HCT116 (cell line): ENCODE measurements at regions not wholly inside any gene's neighbourhood (a gene's known extent, or its start where the extent isn't known, plus 50 kb on each side); places are given as distances from the start of the nearest gene placed in this dataset.
"Not testable (repeated sequence)": the region's sequence is repeated elsewhere in the genome, so short reads cannot be mapped to it uniquely, and the experiment has no call there.

Source experiments
- ATAC-seq: fragments of 200-7000 bp; cut with Tn5 transposase; 2 replicates; pipeline ENCODE4 v1.9.1; 2020; ENCODE audit warnings: mild to moderate bottlenecking, moderate library complexity
- BruUV-seq: library from RNA; stranded (reverse); fragments of 400-500 nt; replicated peaks from 2 replicates; lab custom pipeline; 2021; lab: Mats Ljungman, UMichigan
- CTCF ChIA-PET: fragments of 300-600 bp; sonication (Branson Sonifier 250); formaldehyde crosslinking; loops from one replicate; lab custom pipeline; 2021; ENCODE audit warnings: antibody characterized with exemption; lab: Charles Lee
- POLR2A ChIA-PET: fragments of 300-600, 350-600 bp; sonication (Branson Sonifier 250); formaldehyde crosslinking; loops from one replicate; lab custom pipeline; 2021; ENCODE audit warnings: antibody characterized with exemption; lab: Charles Lee
- RAD21 ChIA-PET, 2 experiments: fragments of 300-600 bp; sonication (Branson Sonifier 250); formaldehyde crosslinking; loops; one replicate each; lab custom pipeline; 2023; ENCODE audit warnings: low total read pairs in 2 of 2; ENCODE audit not compliant: uncharacterized antibody in 2 of 2, unreplicated experiment in 2 of 2, low non-redundant PET in 1 of 2; lab: Charles Lee
- DNase-seq: peaks from one replicate; pipeline ENCODE4 v3.0.0-alpha.2; 2010; ENCODE audit warnings: low read depth, low spot score
- H2AFZ ChIP-seq: fragments of 200-600 bp; shearing (Covaris generic), sonication (generic); 2 replicates; pipeline ENCODE4 v1.6.1; 2017; ENCODE audit warnings: low read depth, mixed run types, mixed read lengths, antibody characterized with exemption, low read length; ENCODE audit not compliant: poor library complexity, severe bottlenecking
- H3K27ac ChIP-seq: 2 replicates; pipeline ENCODE4 v1.5.1; 2012; ENCODE audit warnings: low read depth, low read length
- H3K27me3 ChIP-seq: fragments of 200-600 bp; sonication (generic); 2 replicates; pipeline ENCODE4 v1.6.1; 2016; ENCODE audit warnings: mixed run types, low read length, mixed read lengths; ENCODE audit not compliant: insufficient read depth
- H3K36me3 ChIP-seq, 2 experiments: fragments of 200-500 bp in 1 of 2; fragments of 200-600 bp in 1 of 2; sonication (Bioruptor generic) in 1 of 2; sonication (generic) in 1 of 2; 2 replicates each; pipeline versions ENCODE4 v1.5.1 to v1.6.1; 2014 to 2016; ENCODE audit warnings: low read length in 2 of 2, inconsistent platforms in 1 of 2, mixed read lengths in 1 of 2, mixed run types in 1 of 2; ENCODE audit not compliant: insufficient read depth in 2 of 2, control insufficient read depth in 1 of 2
- H3K4me1 ChIP-seq, 2 experiments: fragments of 200-600 bp in 1 of 2; sonication (generic) in 1 of 2; 2 replicates each; pipeline versions ENCODE4 v1.5.1 to v1.6.1; 2012 to 2017; ENCODE audit warnings: low read length in 2 of 2, inconsistent platforms in 1 of 2, mild to moderate bottlenecking in 1 of 2, mixed read lengths in 1 of 2, mixed run types in 1 of 2, moderate library complexity in 1 of 2; ENCODE audit not compliant: insufficient read depth in 2 of 2, control insufficient read depth in 1 of 2
- H3K4me2 ChIP-seq: fragments of 200-600 bp; sonication (generic); 2 replicates; pipeline ENCODE4 v1.6.1; 2017; ENCODE audit warnings: mixed run types, low read length, mixed read lengths
- H3K4me3 ChIP-seq, 2 experiments: fragments of 200-600 bp in 1 of 2; sonication (generic) in 1 of 2; replicated peaks in 1 of 2; 2 replicates each; pipeline ENCODE4 v1.5.1; 2011 to 2016; ENCODE audit warnings: low read length in 2 of 2, control low read depth in 1 of 2, low read depth in 1 of 2, mild to moderate bottlenecking in 1 of 2, mixed read lengths in 1 of 2, mixed run types in 1 of 2
- H3K79me2 ChIP-seq: fragments of 200-600 bp; sonication (generic); 2 replicates; pipeline ENCODE4 v1.6.1; 2017; ENCODE audit warnings: mild to moderate bottlenecking, mixed run types, low read length, moderate library complexity, mixed read lengths; ENCODE audit not compliant: insufficient read depth
- H3K9ac ChIP-seq: fragments of 200-600 bp; sonication (generic); 2 replicates; pipeline ENCODE4 v1.6.1; 2016; ENCODE audit warnings: low read length, mixed read lengths
- H3K9me2 ChIP-seq: fragments of 200-600 bp; sonication (generic), shearing (Covaris generic); 2 replicates; pipeline ENCODE4 v1.6.1; 2017; ENCODE audit warnings: mixed run types, mild to moderate bottlenecking, moderate library complexity; ENCODE audit not compliant: insufficient read depth
- H3K9me3 ChIP-seq, 2 experiments: fragments of 200-500 bp in 1 of 2; fragments of 200-600 bp in 1 of 2; sonication (Bioruptor generic) in 1 of 2; sonication (generic) in 1 of 2; 2 replicates each; pipeline ENCODE4 v1.6.1; 2014 to 2017; ENCODE audit warnings: low read length in 2 of 2, mixed read lengths in 2 of 2, inconsistent platforms in 1 of 2, low read depth in 1 of 2, mild to moderate bottlenecking in 1 of 2, mixed run types in 1 of 2, moderate library complexity in 1 of 2; ENCODE audit not compliant: control insufficient read depth in 1 of 2, insufficient read depth in 1 of 2
- H4K20me1 ChIP-seq: fragments of 200-600 bp; sonication (generic), shearing (Covaris generic); 2 replicates; pipeline ENCODE4 v1.6.1; 2017; ENCODE audit warnings: mixed run types, mild to moderate bottlenecking, moderate library complexity; ENCODE audit not compliant: insufficient read depth
- CBX3 ChIP-seq: IDR thresholded peaks from 2 replicates; pipeline ENCODE4 v1.6.1; 2012; ENCODE audit warnings: low read depth
- CEBPB ChIP-seq: IDR thresholded peaks from 2 replicates; pipeline ENCODE4 v1.6.1; 2012; ENCODE audit warnings: low read depth
- EGR1 ChIP-seq: IDR thresholded peaks from 2 replicates; pipeline ENCODE4 v1.6.1; 2012; ENCODE audit warnings: low read depth
- ELF1 ChIP-seq: IDR thresholded peaks from 2 replicates; pipeline ENCODE4 v1.6.1; 2012; ENCODE audit warnings: low read depth, borderline replicate concordance
- EZH2 ChIP-seq: fragments of 200-600 bp; sonication (generic); IDR thresholded peaks from 2 replicates; pipeline ENCODE4 v1.6.1; 2017; ENCODE audit warnings: antibody characterized with exemption, mixed run types
- EZH2phosphoT487 ChIP-seq: fragments of 200-600 bp; IDR thresholded peaks from 2 replicates; pipeline ENCODE4 v1.6.1; 2018; ENCODE audit warnings: antibody characterized with exemption, borderline replicate concordance
- FOSL1 ChIP-seq: IDR thresholded peaks from 2 replicates; pipeline ENCODE4 v1.6.1; 2012; ENCODE audit warnings: low read depth
- JUND ChIP-seq: IDR thresholded peaks from 2 replicates; pipeline ENCODE4 v1.6.1; 2012
- RAD21 ChIP-seq: IDR thresholded peaks from 2 replicates; pipeline ENCODE4 v1.6.1; 2012; ENCODE audit warnings: low read depth, mild to moderate bottlenecking
- SP1 ChIP-seq: IDR thresholded peaks from 2 replicates; pipeline ENCODE4 v1.6.1; 2012; ENCODE audit warnings: low read depth
- SRF ChIP-seq: IDR thresholded peaks from 2 replicates; pipeline ENCODE4 v1.6.1; 2012; ENCODE audit warnings: low read depth
- TCF7L2 ChIP-seq: IDR thresholded peaks from 2 replicates; pipeline ENCODE4 v1.7.0; 2011; ENCODE audit warnings: borderline replicate concordance, inconsistent platforms; ENCODE audit not compliant: insufficient read depth, insufficient read length; ENCODE audit errors: extremely low read depth
- ZFX ChIP-seq: fragments of 450-650 bp; IDR thresholded peaks from 2 replicates; pipeline ENCODE4 v1.6.1; 2017
- intact Hi-C: fragments of 100-400 bp; cut with micrococcal nuclease; formaldehyde crosslinking; loops from 2 replicates; pipeline ENCODE4 v1.10.0; 2022
- TF ChIP-seq, protein P1 (sequence below): IDR thresholded peaks from 2 replicates; pipeline ENCODE4 v1.6.1; 2011; ENCODE audit warnings: mild to moderate bottlenecking, low read length, moderate library complexity; ENCODE audit not compliant: insufficient replicate concordance; ENCODE audit errors: extremely low read depth
- TF ChIP-seq, protein P2 (sequence below): IDR thresholded peaks from 2 replicates; pipeline ENCODE4 v1.6.1; 2012; ENCODE audit warnings: low read depth
- TF ChIP-seq, protein P3 (sequence below): IDR thresholded peaks from 2 replicates; pipeline ENCODE4 v1.6.1; 2012

DNA sequence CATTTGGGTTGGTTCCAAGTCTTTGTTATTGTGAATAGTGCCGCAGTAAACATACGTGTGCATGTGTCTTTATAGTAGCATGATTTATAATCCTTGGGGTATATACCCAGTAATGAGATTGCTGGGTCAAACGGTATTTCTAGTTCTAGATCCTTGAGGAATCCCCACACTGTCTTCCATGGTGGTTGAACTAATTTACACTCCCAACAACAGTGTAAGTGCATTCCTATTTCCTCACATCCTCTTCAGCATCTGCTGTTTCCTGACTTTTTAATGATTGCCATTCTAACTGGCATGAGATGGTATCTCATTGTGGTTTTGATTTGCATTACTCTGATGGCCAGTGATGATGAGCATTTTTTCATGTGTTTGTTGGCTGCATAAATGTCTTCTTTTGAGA, 580.3 kb upstream of the CLINT1 start:
- H3K79me2 ChIP-seq, H3K27me3 ChIP-seq, CTCF ChIA-PET, POLR2A ChIA-PET, H3K9me3 ChIP-seq, H3K9me2 ChIP-seq, intact Hi-C loops, RAD21 ChIA-PET, ATAC-seq, H3K27ac ChIP-seq, H4K20me1 ChIP-seq, H3K4me1 ChIP-seq, H3K9ac ChIP-seq, H3K4me3 ChIP-seq, BruUV-seq, H3K4me2 ChIP-seq, H2AFZ ChIP-seq, H3K36me3 ChIP-seq, DNase-seq: not testable (repeated sequence)

DNA sequence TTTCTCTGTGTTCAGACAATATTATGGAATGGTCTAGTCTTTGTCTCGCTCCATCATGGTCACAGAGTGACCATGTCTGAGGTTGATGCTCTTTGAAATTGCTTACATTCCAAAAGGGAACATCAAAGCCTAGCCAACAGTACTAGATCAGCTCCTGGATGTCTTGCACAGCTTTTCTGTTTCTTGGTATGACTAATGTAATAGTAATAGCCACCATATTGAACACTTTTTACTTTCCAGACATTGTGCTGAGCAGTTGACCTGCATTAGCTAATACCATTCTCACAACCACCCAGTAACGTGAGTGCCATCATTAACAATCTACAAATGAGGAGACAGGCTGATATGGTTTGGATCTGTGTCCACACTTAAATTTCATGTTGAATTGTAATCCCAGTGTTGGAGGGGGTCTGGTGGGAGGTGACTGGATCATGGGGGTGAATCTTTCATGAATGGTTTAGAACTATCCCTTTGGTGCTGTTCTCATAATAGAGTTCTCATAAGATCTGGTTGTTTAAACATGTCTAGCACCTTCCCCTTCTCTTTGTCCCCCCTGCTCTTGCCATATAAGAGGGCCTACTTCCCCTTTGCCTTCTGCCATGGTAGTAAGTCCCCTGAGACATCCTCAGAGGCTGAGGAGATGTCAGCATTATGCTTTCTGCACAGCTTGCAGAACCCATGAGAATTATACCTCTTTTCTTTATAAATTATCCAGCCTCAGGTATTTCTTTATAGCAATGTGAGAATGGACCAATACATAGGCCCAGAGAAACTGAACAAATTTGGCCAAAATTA, 577.5 kb upstream of the CLINT1 start:
- Histone ChIP-seq H3K9me2 (no peaks in the 10 kb centered on the region), H3K27ac (no peak overlapping the region), H3K27me3 (no peaks in the 10 kb centered on the region), H3K9ac (no peak overlapping the region), H3K4me2 (no peak overlapping the region), H2AFZ (no peak overlapping the region), H3K4me3 (no peak overlapping the region), H3K79me2 (no peaks in the 10 kb centered on the region), H3K36me3 (no peaks in the 10 kb centered on the region), H3K9me3 (no peaks in the 10 kb centered on the region), H3K4me1 (no peaks in the 10 kb centered on the region), H4K20me1 (no peaks in the 10 kb centered on the region)
- no peak for DNase-seq
- ATAC-seq: no peak
- ChIA-PET CTCF (no interaction called here), RAD21 (no interaction called here), POLR2A (no interaction called here)
- no TSS peak for BruUV-seq
- intact Hi-C loops: no loop called here
- TF ChIP-seq SRF: no peak
- TF ChIP-seq ELF1: no peak
- TF ChIP-seq SP1: no peak
- no peak for TF ChIP-seq EZH2phosphoT487
- TF ChIP-seq EGR1: no peak
- no peak for TF ChIP-seq RAD21
- TF ChIP-seq JUND: no peak
- TF ChIP-seq CEBPB: no peak
- TF ChIP-seq ZFX: no peak
- TF ChIP-seq, protein P1, sequence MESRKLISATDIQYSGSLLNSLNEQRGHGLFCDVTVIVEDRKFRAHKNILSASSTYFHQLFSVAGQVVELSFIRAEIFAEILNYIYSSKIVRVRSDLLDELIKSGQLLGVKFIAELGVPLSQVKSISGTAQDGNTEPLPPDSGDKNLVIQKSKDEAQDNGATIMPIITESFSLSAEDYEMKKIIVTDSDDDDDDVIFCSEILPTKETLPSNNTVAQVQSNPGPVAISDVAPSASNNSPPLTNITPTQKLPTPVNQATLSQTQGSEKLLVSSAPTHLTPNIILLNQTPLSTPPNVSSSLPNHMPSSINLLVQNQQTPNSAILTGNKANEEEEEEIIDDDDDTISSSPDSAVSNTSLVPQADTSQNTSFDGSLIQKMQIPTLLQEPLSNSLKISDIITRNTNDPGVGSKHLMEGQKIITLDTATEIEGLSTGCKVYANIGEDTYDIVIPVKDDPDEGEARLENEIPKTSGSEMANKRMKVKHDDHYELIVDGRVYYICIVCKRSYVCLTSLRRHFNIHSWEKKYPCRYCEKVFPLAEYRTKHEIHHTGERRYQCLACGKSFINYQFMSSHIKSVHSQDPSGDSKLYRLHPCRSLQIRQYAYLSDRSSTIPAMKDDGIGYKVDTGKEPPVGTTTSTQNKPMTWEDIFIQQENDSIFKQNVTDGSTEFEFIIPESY: no peak
- no peak for TF ChIP-seq TCF7L2
- no peak for TF ChIP-seq CBX3
- TF ChIP-seq, protein P2, sequence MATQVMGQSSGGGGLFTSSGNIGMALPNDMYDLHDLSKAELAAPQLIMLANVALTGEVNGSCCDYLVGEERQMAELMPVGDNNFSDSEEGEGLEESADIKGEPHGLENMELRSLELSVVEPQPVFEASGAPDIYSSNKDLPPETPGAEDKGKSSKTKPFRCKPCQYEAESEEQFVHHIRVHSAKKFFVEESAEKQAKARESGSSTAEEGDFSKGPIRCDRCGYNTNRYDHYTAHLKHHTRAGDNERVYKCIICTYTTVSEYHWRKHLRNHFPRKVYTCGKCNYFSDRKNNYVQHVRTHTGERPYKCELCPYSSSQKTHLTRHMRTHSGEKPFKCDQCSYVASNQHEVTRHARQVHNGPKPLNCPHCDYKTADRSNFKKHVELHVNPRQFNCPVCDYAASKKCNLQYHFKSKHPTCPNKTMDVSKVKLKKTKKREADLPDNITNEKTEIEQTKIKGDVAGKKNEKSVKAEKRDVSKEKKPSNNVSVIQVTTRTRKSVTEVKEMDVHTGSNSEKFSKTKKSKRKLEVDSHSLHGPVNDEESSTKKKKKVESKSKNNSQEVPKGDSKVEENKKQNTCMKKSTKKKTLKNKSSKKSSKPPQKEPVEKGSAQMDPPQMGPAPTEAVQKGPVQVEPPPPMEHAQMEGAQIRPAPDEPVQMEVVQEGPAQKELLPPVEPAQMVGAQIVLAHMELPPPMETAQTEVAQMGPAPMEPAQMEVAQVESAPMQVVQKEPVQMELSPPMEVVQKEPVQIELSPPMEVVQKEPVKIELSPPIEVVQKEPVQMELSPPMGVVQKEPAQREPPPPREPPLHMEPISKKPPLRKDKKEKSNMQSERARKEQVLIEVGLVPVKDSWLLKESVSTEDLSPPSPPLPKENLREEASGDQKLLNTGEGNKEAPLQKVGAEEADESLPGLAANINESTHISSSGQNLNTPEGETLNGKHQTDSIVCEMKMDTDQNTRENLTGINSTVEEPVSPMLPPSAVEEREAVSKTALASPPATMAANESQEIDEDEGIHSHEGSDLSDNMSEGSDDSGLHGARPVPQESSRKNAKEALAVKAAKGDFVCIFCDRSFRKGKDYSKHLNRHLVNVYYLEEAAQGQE: no peak
- TF ChIP-seq EZH2: no peak
- TF ChIP-seq FOSL1: no peak
- TF ChIP-seq, protein P3, sequence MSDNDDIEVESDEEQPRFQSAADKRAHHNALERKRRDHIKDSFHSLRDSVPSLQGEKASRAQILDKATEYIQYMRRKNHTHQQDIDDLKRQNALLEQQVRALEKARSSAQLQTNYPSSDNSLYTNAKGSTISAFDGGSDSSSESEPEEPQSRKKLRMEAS: no peak
